Tibial nerve (tissue), 4 donors: ENCODE measurements at regions not wholly inside any gene's neighbourhood (a gene's known extent, or its start where the extent isn't known, plus 50 kb on each side); places are given as distances from the start of the nearest gene placed in this dataset.

ENCODE experiments used
- DNase-seq, 2 donors: peaks; one replicate each; pipeline ENCODE4 v3.0.0-alpha.2; 2019; ENCODE audit warnings: low spot score in 2 of 2
- H3K27ac ChIP-seq, 4 donors: fragments of 200-600 bp; sonication (generic) in 3 of 4; one replicate each; pipeline ENCODE4 v1.5.1; 2017 to 2019; ENCODE audit warnings: mild to moderate bottlenecking in 1 of 4
- H3K27me3 ChIP-seq, 2 donors: fragments of 200-600 bp; sonication (generic) in 1 of 2; one replicate each; pipeline versions ENCODE4 v1.5.1 to v1.6.0; 2017 to 2019
- H3K36me3 ChIP-seq, 3 donors: fragments of 200-600 bp; sonication (generic); one replicate each; pipeline ENCODE4 v1.5.1; 2018 to 2019
- H3K4me1 ChIP-seq, 4 donors: fragments of 200-600 bp; sonication (generic) in 3 of 4; one replicate each; pipeline ENCODE4 v1.5.1; 2017 to 2019
- H3K4me3 ChIP-seq, 4 donors: fragments of 200-600 bp; sonication (generic) in 3 of 4; one replicate each; pipeline ENCODE4 v1.5.1; 2017 to 2019; ENCODE audit warnings: mild to moderate bottlenecking in 1 of 4, moderate library complexity in 1 of 4
- H3K9me3 ChIP-seq, 4 donors: fragments of 200-600 bp; sonication (generic) in 3 of 4; one replicate each; pipeline ENCODE4 v1.5.1; 2017 to 2019
- EP300 ChIP-seq, 2 donors: sonication (generic); formaldehyde crosslinking; IDR thresholded peaks; one replicate each; pipeline ENCODE4 v1.6.1; 2017; ENCODE audit warnings: antibody characterized with exemption in 2 of 2, mild to moderate bottlenecking in 1 of 2
- POLR2A ChIP-seq, 2 donors: fragments of 450-650 bp; IDR thresholded peaks; one replicate each; pipeline ENCODE4 v1.6.1; 2017; ENCODE audit warnings: antibody characterized with exemption in 2 of 2, mild to moderate bottlenecking in 2 of 2, moderate library complexity in 2 of 2
- WGBS, 2 donors: methylation state at CpG; one replicate each; pipeline ENCODE4 v1.1.5; 2018; 5-methylcytosine and 5-hydroxymethylcytosine counted together
- TF ChIP-seq, protein P1 (sequence below), 5 experiments: fragments of 200-600 bp in 3 of 5; fragments of 450-650 bp in 2 of 5; sonication (generic) in 3 of 5; IDR thresholded peaks; one replicate each; pipeline ENCODE4 v1.5.1; 2016 to 2019; ENCODE audit warnings: antibody characterized with exemption in 5 of 5, mild to moderate bottlenecking in 3 of 5, moderate library complexity in 2 of 5

DNA sequence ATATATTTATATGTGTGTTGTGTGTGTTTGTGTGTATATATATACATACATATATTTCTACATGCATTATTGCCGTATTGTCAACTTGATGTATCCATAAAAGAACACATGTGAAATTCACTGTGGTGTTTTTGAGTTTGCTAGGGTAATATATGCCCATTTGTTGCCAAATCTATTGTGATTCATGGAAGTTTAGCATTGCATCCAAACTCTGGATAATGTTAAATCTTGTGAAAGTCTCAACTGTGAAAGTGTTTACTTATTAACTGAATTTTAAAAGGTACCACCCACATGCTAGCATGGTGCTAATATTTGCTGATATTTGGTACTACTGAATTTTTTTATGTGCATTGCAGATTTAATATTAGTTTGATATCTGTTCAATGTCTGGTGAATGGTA lies 96.6 kb upstream of the SLC8A1 start:
- Histone ChIP-seq H3K9me3 (no peaks in the 10 kb centered on the region), H3K36me3 (no peaks in the 10 kb centered on the region), H3K27me3 (no peaks in the 10 kb centered on the region), H3K27ac (no peak overlapping the region), H3K4me1 (no peaks in the 10 kb centered on the region), H3K4me3 (no peak overlapping the region)
- DNase-seq, result no peak
- 90 to 92% methylated on average over 1 of the region's 1 CpG for WGBS, 2 donors
- TF ChIP-seq, protein P1, sequence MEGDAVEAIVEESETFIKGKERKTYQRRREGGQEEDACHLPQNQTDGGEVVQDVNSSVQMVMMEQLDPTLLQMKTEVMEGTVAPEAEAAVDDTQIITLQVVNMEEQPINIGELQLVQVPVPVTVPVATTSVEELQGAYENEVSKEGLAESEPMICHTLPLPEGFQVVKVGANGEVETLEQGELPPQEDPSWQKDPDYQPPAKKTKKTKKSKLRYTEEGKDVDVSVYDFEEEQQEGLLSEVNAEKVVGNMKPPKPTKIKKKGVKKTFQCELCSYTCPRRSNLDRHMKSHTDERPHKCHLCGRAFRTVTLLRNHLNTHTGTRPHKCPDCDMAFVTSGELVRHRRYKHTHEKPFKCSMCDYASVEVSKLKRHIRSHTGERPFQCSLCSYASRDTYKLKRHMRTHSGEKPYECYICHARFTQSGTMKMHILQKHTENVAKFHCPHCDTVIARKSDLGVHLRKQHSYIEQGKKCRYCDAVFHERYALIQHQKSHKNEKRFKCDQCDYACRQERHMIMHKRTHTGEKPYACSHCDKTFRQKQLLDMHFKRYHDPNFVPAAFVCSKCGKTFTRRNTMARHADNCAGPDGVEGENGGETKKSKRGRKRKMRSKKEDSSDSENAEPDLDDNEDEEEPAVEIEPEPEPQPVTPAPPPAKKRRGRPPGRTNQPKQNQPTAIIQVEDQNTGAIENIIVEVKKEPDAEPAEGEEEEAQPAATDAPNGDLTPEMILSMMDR (IDR thresholded peaks at IDR 0.05), result no peak
- TF ChIP-seq POLR2A (IDR thresholded peaks at IDR 0.05) (no peak), EP300 (IDR thresholded peaks at IDR 0.05) (no peak)

DNA sequence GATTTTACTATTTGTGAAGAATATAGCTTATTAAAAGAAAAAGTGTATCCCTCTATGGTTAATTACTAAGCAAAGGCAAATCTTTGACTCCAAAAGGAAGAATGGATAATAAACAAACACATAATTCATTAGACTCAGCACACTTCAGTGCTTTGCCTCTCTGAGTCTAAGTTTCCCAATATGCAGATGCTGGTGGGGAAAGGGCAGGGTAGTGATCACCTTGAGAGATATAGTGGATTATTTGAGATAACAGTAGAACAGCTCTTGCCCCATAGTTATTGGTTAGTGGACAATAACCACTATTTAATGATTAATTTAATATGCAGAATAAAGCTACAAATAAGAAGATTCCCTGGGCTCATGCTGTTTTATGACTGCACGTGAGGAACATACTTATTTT lies 98.2 kb upstream of the SLC8A1 start:
- 90 to 98% methylated on average over 1 of the region's 1 CpG for WGBS, 2 donors

DNA sequence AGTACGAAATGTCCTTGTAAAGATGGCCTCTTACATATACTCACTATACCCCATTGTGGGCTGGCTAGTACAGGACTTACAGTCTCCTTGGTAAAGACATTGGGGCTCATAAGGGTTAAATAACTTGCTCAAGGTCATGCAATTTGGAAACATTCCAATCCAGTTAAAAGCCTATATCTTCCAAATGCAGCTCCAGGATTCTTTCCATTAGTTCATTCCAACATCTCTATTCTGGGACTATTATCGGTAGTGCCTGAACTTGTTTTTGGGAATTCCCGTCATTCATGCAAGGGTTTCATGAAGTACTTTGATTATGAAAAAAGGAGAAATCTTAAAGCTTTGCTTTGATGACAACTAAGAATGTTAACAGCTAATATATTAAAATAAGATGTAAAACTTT lies 99.2 kb upstream of the SLC8A1 start:
- Histone ChIP-seq H3K36me3 (no peaks in the 10 kb centered on the region), H3K27me3 (no peaks in the 10 kb centered on the region), H3K27ac (no peak overlapping the region), H3K4me1 (no peaks in the 10 kb centered on the region), H3K4me3 (no peak overlapping the region), H3K9me3 (no peaks in the 10 kb centered on the region)
- DNase-seq, result no peak
- 71 to 79% methylated on average over 3 of the region's 3 CpGs for WGBS, 2 donors
- TF ChIP-seq, protein P1 (IDR thresholded peaks at IDR 0.05), result no peak
- TF ChIP-seq EP300 (IDR thresholded peaks at IDR 0.05) (no peak), POLR2A (IDR thresholded peaks at IDR 0.05) (no peak)

More for the DNA sequence above, 98.2 kb upstream of the SLC8A1 start:
- Histone ChIP-seq H3K36me3 (no peaks in the 10 kb centered on the region), H3K4me3 (no peak overlapping the region), H3K27me3 (no peaks in the 10 kb centered on the region), H3K27ac (no peak overlapping the region), H3K4me1 (no peaks in the 10 kb centered on the region), H3K9me3 (no peaks in the 10 kb centered on the region)
- TF ChIP-seq POLR2A (IDR thresholded peaks at IDR 0.05) (no peak), EP300 (IDR thresholded peaks at IDR 0.05) (no peak)
- TF ChIP-seq, protein P1 (IDR thresholded peaks at IDR 0.05), result no peak
- no peak for DNase-seq

DNA sequence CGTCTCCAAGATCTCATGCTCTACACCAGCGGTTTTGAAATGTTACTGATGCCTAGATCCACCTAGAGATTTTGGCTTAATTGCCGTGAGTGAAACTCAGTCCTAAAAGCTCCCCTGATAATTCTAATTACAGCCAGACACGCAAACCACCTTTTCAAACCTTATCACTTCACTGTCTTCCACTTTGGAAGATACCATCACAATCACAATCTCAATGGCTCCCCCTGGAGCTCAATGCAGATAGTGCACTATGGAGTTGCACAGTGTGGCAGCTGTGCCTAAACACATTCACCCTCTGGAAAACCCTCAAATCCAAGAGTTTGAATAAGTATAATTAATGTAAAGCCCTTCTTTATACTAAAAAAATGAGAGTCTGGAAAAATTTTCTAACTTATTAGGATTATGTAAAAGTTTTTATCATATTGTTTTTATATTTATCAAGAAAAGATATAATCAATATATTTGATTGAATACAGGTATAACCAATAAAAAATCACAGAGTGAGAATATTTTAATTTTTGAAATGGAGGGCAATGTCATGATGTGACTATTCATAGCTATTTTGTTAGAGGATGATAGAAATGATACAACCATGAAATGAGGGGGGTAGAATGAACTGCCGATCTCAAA lies 102.9 kb upstream of the SLC8A1 start:
- Histone ChIP-seq H3K27me3 (no peaks in the 10 kb centered on the region), H3K4me1 (no peaks in the 10 kb centered on the region), H3K36me3 (no peaks in the 10 kb centered on the region), H3K9me3 (no peaks in the 10 kb centered on the region), H3K4me3 (no peak overlapping the region), H3K27ac (no peak overlapping the region)
- DNase-seq, result peak; percentile 78 to 95
- WGBS, 2 donors, result 50 to 60% methylated on average over 5 of the region's 5 CpGs
- no peak for TF ChIP-seq EP300 (IDR thresholded peaks at IDR 0.05)
- no peak for TF ChIP-seq POLR2A (IDR thresholded peaks at IDR 0.05)
- TF ChIP-seq, protein P1 (IDR thresholded peaks at IDR 0.05), result peak; percentile 61 to 73 (median 70)

DNA sequence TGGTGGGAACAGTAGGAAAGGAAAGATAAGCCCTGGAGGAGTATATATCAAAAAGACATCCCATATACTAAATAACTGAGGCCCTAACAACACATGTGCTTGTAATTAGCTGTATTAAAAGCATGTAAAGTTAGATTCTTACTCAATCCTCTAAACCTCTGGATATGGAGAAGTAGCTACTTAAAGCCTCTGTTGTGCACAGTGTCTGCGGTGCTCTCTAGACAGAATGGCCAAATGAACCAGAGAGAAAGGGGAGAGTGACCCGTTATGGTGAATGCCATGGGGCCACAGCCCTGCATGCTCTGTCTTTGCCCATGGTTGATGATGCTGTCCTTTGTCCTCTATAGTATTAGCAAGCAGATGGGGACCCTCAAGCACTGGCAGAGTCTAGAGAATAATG lies 104.4 kb upstream of the SLC8A1 start:
- TF ChIP-seq, protein P1 (IDR thresholded peaks at IDR 0.05), result no peak
- no peak for DNase-seq
- no peak overlapping the region for H3K27ac ChIP-seq
- no peak overlapping the region for H3K4me3 ChIP-seq
- H3K9me3 ChIP-seq, result no peaks in the 10 kb centered on the region
- 31 to 32% methylated on average over 2 of the region's 2 CpGs for WGBS, 2 donors
- H3K27me3 ChIP-seq, result no peaks in the 10 kb centered on the region
- H3K36me3 ChIP-seq, result no peaks in the 10 kb centered on the region
- H3K4me1 ChIP-seq, result no peaks in the 10 kb centered on the region
